ENCODE measurements at regions not wholly inside any gene's neighbourhood (a gene's known extent, or its start where the extent isn't known, plus 50 kb on each side); places are given as distances from the start of the nearest gene placed in this dataset.
"Not testable (repeated sequence)": the region's sequence is repeated elsewhere in the genome, so short reads cannot be mapped to it uniquely, and the experiment has no call there.

DNA sequence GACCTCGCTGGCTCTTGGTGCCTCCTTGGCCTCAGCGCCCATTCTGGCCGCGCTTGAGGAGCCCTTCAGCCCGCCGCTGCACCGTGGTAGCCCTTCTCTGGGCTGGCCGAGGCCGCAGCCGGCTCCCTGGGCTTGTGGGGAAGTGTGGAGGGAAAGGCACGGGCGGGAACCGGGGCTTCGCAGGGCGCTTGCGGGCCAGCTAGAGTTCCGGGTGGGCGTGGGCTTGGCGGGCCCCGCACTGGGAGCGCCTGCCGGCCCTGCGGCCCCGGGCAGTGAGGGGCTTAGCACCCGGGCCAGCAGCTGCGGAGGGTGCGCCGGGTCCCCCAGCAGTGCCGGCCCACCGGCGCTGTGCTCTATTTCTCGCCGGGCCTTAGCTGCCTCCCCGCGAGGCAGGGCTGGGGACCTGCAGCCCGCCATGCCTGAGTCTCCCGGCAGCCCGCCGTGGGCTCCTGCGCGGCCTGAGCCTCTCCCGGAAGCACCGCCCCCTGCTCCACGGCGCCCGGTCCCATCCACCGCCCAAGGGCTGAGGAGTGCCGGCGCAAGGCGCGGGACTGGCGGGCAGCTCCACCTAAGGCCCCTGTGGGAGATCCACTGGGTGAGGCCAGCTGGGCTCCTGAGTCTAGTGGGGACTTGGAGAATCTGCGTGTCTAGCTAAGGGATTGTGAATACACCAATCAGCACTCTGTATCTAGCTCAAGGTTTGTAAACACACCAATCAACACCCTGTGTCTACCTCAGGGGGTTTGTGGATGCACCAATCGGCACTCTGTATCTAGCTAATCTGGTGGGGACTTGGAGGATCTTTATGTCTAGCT is 141.1 kb downstream of the SLCO4C1 start:
- not testable (repeated sequence) for H2BK15ac ChIP-seq (ENCODE audit: low read depth, low read length); H2BK5ac ChIP-seq (ENCODE audit: insufficient read length, low read length); H3K27ac ChIP-seq (ENCODE audit: insufficient read length, low read depth, low read length); H3K4me1 ChIP-seq (ENCODE audit: insufficient read depth, low read length); H3K79me1 ChIP-seq (ENCODE audit: insufficient read depth, low read depth, low read length, poor library complexity, severe bottlenecking); H3K36me3 Mint-ChIP-seq (ENCODE audit: insufficient read depth in 1 of 3, low read depth in 3 of 3); H3K4me1 Mint-ChIP-seq; H2AFZ ChIP-seq (ENCODE audit: low read length); H3K27me3 ChIP-seq (ENCODE audit: insufficient read depth, low read length); H3K27me3 Mint-ChIP-seq (ENCODE audit: low read depth); H2BK12ac ChIP-seq (ENCODE audit: insufficient read length, low read depth, low read length); H4K20me1 ChIP-seq (ENCODE audit: control insufficient read depth, insufficient read depth, insufficient read length); H3K23me2 ChIP-seq (ENCODE audit: insufficient read length, low read depth, low read length, poor library complexity, severe bottlenecking); H3T11ph ChIP-seq (ENCODE audit: low read length); H2BK120ac ChIP-seq (ENCODE audit: low read depth, low read length, poor library complexity, severe bottlenecking); H2AK5ac ChIP-seq (ENCODE audit: insufficient read length, low read length); H3K27ac Mint-ChIP-seq; H4K91ac ChIP-seq (ENCODE audit: insufficient read length, low read depth, low read length); H3K56ac ChIP-seq (ENCODE audit: insufficient read length, low read depth, low read length); H3K4me3 Mint-ChIP-seq; H3K23ac ChIP-seq (ENCODE audit: insufficient read length, low read depth, low read length); H4K8ac ChIP-seq (replicated peaks; ENCODE audit: insufficient read length, low read depth, low read length); H3K14ac ChIP-seq (ENCODE audit: insufficient read depth, low read length); H3K18ac ChIP-seq (ENCODE audit: insufficient read length, low read depth, low read length); H2BK20ac ChIP-seq (ENCODE audit: low read depth, low read length, poor library complexity, severe bottlenecking); H4K5ac ChIP-seq (ENCODE audit: insufficient read length, low read depth, low read length); H3K9me3 ChIP-seq (ENCODE audit: control insufficient read depth, low read depth, low read length); H3K9ac ChIP-seq (ENCODE audit: extremely low read depth, insufficient read length, low read length); H3K4me2 ChIP-seq (ENCODE audit: insufficient read depth, insufficient read length, low read length); H3K9me3 Mint-ChIP-seq; H3K79me2 ChIP-seq (ENCODE audit: insufficient read depth, low read length); H3K4ac ChIP-seq (ENCODE audit: low read depth, low read length)
- WGBS (ENCODE audit: extremely low coverage, insufficient read length, low lambda C conversion rate): no CpG with 5 or more reads among the region's 54 CpGs
- peak; percentile 52 for DNase-seq

All from H9 (cell line).